Body of pancreas (tissue), 4 donors: ENCODE measurements at regions not wholly inside any gene's neighbourhood (a gene's known extent, or its start where the extent isn't known, plus 50 kb on each side); places are given as distances from the start of the nearest gene placed in this dataset.

Experiments
- POLR2A ChIP-seq, 3 donors: fragments of 450-650 bp; IDR thresholded peaks; one replicate each; pipeline ENCODE4 v1.6.1; 2016; ENCODE audit warnings: antibody characterized with exemption in 3 of 3, mild to moderate bottlenecking in 2 of 3
- TF ChIP-seq, protein P1 (sequence below), 7 experiments: fragments of 450-650 bp in 4 of 7; fragments of 200-600 bp in 3 of 7; sonication (generic) in 3 of 7; IDR thresholded peaks; one replicate each; pipeline ENCODE4 v1.5.1; 2016 to 2019; ENCODE audit warnings: antibody characterized with exemption in 7 of 7

DNA sequence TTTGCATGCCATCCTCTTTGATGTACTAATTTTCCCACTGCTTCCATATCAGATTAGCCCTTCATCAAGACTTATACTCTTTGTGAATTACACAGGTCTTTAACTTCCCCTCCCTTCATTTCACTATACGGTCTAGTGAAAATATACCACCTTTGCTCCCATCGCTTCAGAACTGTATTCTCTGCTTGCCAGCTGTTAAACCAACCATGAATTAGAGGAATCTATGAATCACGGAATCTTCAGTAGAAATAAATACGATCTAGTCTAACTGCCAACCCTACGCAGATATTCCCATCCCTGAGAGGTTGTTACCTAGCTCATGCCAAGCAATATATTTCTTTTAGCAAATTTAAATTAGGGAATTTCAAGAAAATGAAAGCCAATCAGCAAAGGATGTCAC is 177.8 kb upstream of the MPPED2 start:
- TF ChIP-seq POLR2A (IDR thresholded peaks at IDR 0.05): no peak
- TF ChIP-seq, protein P1, sequence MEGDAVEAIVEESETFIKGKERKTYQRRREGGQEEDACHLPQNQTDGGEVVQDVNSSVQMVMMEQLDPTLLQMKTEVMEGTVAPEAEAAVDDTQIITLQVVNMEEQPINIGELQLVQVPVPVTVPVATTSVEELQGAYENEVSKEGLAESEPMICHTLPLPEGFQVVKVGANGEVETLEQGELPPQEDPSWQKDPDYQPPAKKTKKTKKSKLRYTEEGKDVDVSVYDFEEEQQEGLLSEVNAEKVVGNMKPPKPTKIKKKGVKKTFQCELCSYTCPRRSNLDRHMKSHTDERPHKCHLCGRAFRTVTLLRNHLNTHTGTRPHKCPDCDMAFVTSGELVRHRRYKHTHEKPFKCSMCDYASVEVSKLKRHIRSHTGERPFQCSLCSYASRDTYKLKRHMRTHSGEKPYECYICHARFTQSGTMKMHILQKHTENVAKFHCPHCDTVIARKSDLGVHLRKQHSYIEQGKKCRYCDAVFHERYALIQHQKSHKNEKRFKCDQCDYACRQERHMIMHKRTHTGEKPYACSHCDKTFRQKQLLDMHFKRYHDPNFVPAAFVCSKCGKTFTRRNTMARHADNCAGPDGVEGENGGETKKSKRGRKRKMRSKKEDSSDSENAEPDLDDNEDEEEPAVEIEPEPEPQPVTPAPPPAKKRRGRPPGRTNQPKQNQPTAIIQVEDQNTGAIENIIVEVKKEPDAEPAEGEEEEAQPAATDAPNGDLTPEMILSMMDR (IDR thresholded peaks at IDR 0.05): no peak
